ENCODE measurements at regions not wholly inside any gene's neighbourhood (a gene's known extent, or its start where the extent isn't known, plus 50 kb on each side); places are given as distances from the start of the nearest gene placed in this dataset.

- CTCF ChIA-PET, result no interaction called here
- no peak for TF ChIP-seq CTCF (IDR thresholded peaks at IDR 0.05; ENCODE audit: control extremely low read depth, extremely low read depth, low read depth, missing control alignments)
- DNase-seq (ENCODE audit: extremely low spot score), result no peak
- POLR2A ChIA-PET, result no interaction called here
Measured at GRCh38 chr15:35168464-35168863, 83.4 kb upstream of the NANOGP8 start.

GRCh38 chr15:35167675-35168074 is 82.6 kb upstream of the NANOGP8 start:
- DNase-seq (ENCODE audit: extremely low spot score), result no peak
- POLR2A ChIA-PET, result no interaction called here
- no peak for TF ChIP-seq CTCF (IDR thresholded peaks at IDR 0.05; ENCODE audit: control extremely low read depth, extremely low read depth, low read depth, missing control alignments)
- CTCF ChIA-PET, result no interaction called here

- no peak for TF ChIP-seq CTCF (IDR thresholded peaks at IDR 0.05; ENCODE audit: control extremely low read depth, extremely low read depth, low read depth, missing control alignments)
- ChIA-PET POLR2A (no interaction called here), CTCF (interaction anchor here (1.3 kb wide), 1 partner anchor 15 kb away, joined by 3 read pairs; no protein-coding TSS in a partner anchor)
- no peak for DNase-seq (ENCODE audit: extremely low spot score)
Measured at GRCh38 chr15:35166730-35167359, 81.8 kb upstream of the NANOGP8 start.

DNA sequence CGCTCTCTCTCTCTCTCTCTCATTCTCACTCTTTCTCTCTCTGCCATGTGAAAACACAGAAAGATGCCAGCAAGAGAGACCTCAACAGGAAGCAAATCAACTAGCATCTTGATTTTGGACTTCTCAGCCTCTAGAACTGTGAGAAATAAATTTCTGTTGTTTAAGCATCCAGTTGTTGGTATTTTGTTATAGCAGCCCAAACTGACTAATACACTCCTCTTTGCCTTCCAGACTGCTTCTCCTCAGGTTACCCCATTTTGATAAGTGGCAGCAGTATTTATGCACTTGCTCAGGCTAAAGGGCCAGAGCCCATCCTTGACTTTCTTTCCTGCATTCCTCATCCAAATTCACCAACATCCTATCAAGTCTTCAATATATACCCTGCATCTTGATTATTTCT is 76.6 kb upstream of the NANOGP8 start:
- ChIA-PET CTCF (no interaction called here), POLR2A (no interaction called here)
- TF ChIP-seq CTCF (IDR thresholded peaks at IDR 0.05; ENCODE audit: control extremely low read depth, extremely low read depth, low read depth, missing control alignments), result no peak
- DNase-seq (ENCODE audit: extremely low spot score), result no peak

DNA sequence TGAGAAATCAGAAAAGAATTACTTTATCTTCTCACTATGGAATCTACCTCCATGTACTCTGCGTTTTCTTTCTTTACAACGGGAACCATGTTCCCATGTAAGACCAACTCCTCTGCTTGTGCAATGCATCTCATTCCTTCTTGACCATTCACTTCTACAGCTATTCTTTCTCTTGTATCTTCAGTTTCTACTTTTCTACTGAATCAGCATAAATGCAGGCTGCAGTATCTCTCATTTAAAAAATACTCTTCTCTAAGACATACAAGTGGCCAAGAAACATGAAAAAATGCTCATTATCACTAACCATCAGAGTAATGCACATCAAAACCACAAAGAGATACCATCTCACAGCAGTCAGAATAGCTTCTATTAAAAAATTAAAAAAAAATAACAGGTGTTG is 74.1 kb upstream of the NANOGP8 start:
- DNase-seq (ENCODE audit: extremely low spot score), result no peak
- TF ChIP-seq CTCF (IDR thresholded peaks at IDR 0.05; ENCODE audit: control extremely low read depth, extremely low read depth, low read depth, missing control alignments), result no peak
- CTCF ChIA-PET, result interaction anchor here (1.1 to 1.3 kb wide), 2 partner anchors 17 to 286 kb away, joined by 3 read pairs; no protein-coding TSS in a partner anchor
- POLR2A ChIA-PET, result no interaction called here

DNA sequence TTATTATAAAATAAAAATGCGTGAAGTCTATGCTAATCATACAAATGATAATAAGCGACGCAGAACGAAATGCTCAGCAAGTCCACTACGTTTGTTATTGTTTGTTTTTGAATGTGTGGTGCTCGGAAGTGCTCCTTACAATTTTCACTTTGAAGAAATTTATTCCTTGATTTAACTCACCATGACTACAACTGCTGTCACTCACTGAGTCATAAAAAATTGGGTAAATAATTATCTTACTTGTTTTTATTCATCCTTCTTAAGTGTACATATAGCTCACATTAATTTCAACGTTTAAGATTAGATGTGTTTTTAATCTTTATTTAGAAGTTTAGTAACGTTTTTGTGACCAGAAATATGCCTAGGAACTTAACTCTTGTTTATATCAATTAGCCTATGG is 66.7 kb upstream of the NANOGP8 start:
- CTCF ChIA-PET, result interaction anchor here (0.9 to 1.3 kb wide), 2 partner anchors 15 to 293 kb away, joined by 3 read pairs; no protein-coding TSS in a partner anchor
- DNase-seq (ENCODE audit: extremely low spot score), result no peak
- no peak for TF ChIP-seq CTCF (IDR thresholded peaks at IDR 0.05; ENCODE audit: control extremely low read depth, extremely low read depth, low read depth, missing control alignments)
- POLR2A ChIA-PET, result no interaction called here
